Fibroblast of the aortic adventitia (primary cell): ENCODE measurements at regions not wholly inside any gene's neighbourhood (a gene's known extent, or its start where the extent isn't known, plus 50 kb on each side); places are given as distances from the start of the nearest gene placed in this dataset.
"Not testable (repeated sequence)": the region's sequence is repeated elsewhere in the genome, so short reads cannot be mapped to it uniquely, and the experiment has no call there.

Experiments used
- DNase-seq: peaks from one replicate; pipeline ENCODE4 v3.0.0-alpha.2; 2010; ENCODE audit warnings: low read depth
- H3K4me3 ChIP-seq: 2 replicates; pipeline ENCODE4 v1.5.1; 2011; ENCODE audit warnings: low read depth, mild to moderate bottlenecking, control low read depth, low read length, moderate library complexity
- CTCF ChIP-seq: IDR thresholded peaks from 2 replicates; pipeline ENCODE4 v1.5.1; 2011; ENCODE audit warnings: mild to moderate bottlenecking, low read length, control low read depth, inconsistent platforms; ENCODE audit not compliant: insufficient read depth

- DNase-seq = no peak
- no peak for TF ChIP-seq CTCF
- no peak overlapping the region for H3K4me3 ChIP-seq
Measured at GRCh38 chr6:900716-901605, 208.0 kb upstream of the EXOC2 start.

- no peak overlapping the region for H3K4me3 ChIP-seq
- TF ChIP-seq CTCF = no peak
- no peak for DNase-seq
Measured at GRCh38 chr6:897528-898207, 204.7 kb upstream of the EXOC2 start.

DNA sequence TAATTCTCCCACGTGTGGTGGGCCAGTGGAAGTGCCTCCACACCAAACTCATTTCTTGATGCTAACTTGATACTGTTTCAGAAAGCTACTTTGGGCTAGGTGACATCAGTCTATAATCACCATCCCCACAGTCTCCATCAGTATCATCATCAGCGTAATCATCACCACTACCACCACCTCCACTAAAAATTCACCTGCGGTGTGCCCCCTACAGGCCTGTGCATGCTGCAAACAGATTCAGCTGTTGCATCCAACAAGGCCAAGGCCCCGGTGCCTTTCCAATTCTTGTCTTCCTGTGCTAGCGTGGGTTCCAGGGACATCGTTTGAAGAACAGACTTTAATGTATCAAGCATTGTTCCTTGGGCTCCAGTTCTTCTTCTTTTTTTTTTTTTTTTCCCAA is 201.3 kb upstream of the EXOC2 start:
- no peak for DNase-seq
- H3K4me3 ChIP-seq = no peak overlapping the region
- peak; percentile 6 for TF ChIP-seq CTCF

- no peak overlapping the region for H3K4me3 ChIP-seq
- DNase-seq = no peak
- no peak for TF ChIP-seq CTCF
Measured at GRCh38 chr6:890995-891394, 198.1 kb upstream of the EXOC2 start.

DNA sequence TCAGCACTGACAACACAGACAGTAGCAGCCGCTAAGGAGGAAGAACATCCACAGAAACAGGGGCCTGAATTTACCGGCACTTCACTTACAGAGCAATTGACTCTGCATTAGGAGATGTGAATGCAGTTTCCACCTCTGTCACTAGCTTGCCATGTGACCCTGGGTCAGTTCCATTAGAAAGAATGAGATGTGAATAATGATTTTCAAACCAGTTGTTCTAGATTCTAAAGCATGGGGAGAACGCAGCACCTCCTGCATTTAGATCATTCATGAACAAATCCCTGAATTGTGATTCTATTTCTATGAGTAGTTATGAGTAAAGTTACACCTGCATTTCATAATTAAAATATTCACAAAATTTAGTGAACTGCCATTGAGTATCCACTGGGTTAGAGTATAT is 197.3 kb upstream of the EXOC2 start:
- H3K4me3 ChIP-seq = no peak overlapping the region
- DNase-seq = no peak
- no peak for TF ChIP-seq CTCF

GRCh38 chr6:887583-888235 is 194.8 kb upstream of the EXOC2 start:
- H3K4me3 ChIP-seq = no peak overlapping the region
- DNase-seq = no peak
- TF ChIP-seq CTCF = no peak

DNA sequence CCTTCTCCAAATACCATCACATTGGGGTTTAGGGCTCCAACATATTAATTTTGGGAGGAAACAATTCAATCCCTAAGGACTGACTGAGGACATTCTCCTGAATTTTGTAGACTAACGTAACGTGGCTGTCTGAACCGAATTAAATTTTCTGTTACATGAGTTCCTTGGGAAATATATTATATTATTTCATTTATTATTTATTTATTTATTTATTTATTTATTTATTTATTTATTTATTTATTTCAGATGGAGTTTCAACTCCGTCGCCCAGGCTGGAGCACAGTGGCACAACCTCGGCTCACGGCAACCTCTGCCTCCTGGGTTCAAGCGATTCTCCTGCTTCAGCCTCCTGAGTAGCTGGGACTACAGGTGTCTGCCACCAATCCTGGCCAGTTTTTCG is 193.2 kb upstream of the EXOC2 start:
- H3K4me3 ChIP-seq, DNase-seq: not testable (repeated sequence)
